Muscle of leg (tissue), 3 donors: ENCODE measurements at regions not wholly inside any gene's neighbourhood (a gene's known extent, or its start where the extent isn't known, plus 50 kb on each side); places are given as distances from the start of the nearest gene placed in this dataset.

ENCODE experiments used
- DNase-seq: peaks from one replicate; pipeline ENCODE4 v3.0.0; 2013
- H3K27ac ChIP-seq: one replicate; pipeline ENCODE4 v1.5.1; 2013; ENCODE audit warnings: mild to moderate bottlenecking, low read length, control low read depth
- H3K27me3 ChIP-seq: one replicate; pipeline ENCODE4 v1.6.1; 2013; ENCODE audit warnings: low read length; ENCODE audit not compliant: control insufficient read depth, insufficient read depth
- H3K36me3 ChIP-seq: one replicate; pipeline ENCODE4 v1.6.1; 2013; ENCODE audit warnings: low read length; ENCODE audit not compliant: control insufficient read depth, insufficient read depth
- H3K4me1 ChIP-seq: one replicate; pipeline ENCODE4 v1.6.1; 2013; ENCODE audit warnings: low read length; ENCODE audit not compliant: control insufficient read depth, insufficient read depth
- H3K4me3 ChIP-seq: one replicate; pipeline ENCODE4 v1.5.1; 2013; ENCODE audit warnings: low read length, control low read depth
- H3K9me3 ChIP-seq: replicated peaks from 2 replicates; pipeline ENCODE4 v1.6.1; 2013; ENCODE audit warnings: low read depth, low read length; ENCODE audit not compliant: control insufficient read depth
- WGBS: methylation state at CpG from one replicate; pipeline ENCODE4 v1.1.5; 2013; ENCODE audit warnings: missing lambda C conversion rate; ENCODE audit not compliant: insufficient coverage; 5-methylcytosine and 5-hydroxymethylcytosine counted together

DNA sequence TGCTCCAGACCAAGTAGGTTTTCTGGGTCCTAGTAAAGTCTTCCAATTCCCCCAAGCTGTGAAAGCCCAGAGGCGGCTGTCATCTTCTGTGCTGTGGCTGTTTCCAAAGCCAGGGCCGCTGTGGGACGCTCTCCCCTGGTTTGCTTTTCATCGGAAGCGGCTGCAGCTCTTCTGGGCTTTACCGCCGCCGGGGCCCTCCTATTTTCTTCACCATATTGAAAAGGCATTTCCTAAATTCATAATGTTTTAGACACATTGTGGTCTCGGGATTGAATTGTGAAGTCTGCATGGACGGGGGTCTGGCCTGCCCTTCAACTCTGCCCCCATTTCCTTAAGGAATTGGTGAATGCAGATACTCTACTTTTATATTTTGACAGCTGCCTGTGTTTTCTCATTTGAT lies 551.4 kb upstream of the MGMT start:
- no peaks in the 10 kb centered on the region for H3K36me3 ChIP-seq
- DNase-seq, result peak; percentile 65
- WGBS, result 55% methylated on average over 2 of the region's 10 CpGs
- H3K4me1 ChIP-seq, result peaks cover 37% of the 10 kb centered on the region
- no peak overlapping the region for H3K4me3 ChIP-seq
- no peaks in the 10 kb centered on the region for H3K9me3 ChIP-seq
- H3K27me3 ChIP-seq, result no peaks in the 10 kb centered on the region
- H3K27ac ChIP-seq, result peak overlapping the region; percentile 85

- Histone ChIP-seq H3K4me3 (no peak overlapping the region), H3K4me1 (peaks cover 41% of the 10 kb centered on the region), H3K27ac (peak overlapping the region; percentile 85), H3K9me3 (no peaks in the 10 kb centered on the region), H3K36me3 (no peaks in the 10 kb centered on the region), H3K27me3 (no peaks in the 10 kb centered on the region)
- DNase-seq, result peak; percentile 92
- WGBS, result 0% methylated on average over 1 of the region's 4 CpGs
Observed at GRCh38 chr10:128916383-128916782, 550.7 kb upstream of the MGMT start.

- Histone ChIP-seq H3K36me3 (no peaks in the 10 kb centered on the region), H3K27me3 (no peaks in the 10 kb centered on the region), H3K4me3 (no peak overlapping the region), H3K4me1 (peaks cover 32% of the 10 kb centered on the region), H3K27ac (peak overlapping the region; percentile 82), H3K9me3 (no peaks in the 10 kb centered on the region)
- 62% methylated on average over 4 of the region's 8 CpGs for WGBS
- no peak for DNase-seq
Observed at GRCh38 chr10:128921389-128922022, 545.5 kb upstream of the MGMT start.

- 63% methylated on average over 1 of the region's 2 CpGs for WGBS
Observed at GRCh38 chr10:128922172-128922571, 544.9 kb upstream of the MGMT start.

DNA sequence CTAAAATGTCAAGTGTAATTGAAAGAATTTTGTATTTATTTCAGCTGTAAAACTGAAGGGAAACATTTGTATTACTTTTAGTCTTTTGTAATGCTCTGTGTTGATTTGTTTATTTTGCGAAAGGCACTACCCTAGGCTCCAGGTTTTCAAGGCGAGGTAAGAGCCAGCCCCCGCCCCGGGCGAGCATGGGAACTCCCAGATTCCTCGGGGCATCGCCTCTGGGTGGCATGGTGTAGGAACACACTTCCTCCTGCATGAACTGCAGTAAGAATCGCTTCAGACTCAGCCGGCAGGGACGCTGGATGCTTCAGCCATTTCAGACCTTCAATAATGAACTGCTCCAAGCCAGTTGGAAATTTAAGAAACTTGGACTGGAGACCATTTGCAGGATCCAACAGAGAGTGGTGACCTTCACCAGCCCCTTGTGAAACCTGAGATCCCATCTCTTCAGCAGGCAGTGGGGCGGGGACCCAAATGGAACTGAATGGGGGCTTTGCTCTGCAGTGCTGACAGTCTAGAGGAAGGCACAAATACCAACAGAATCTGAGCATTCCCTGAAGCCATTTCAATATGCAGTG lies 544.3 kb upstream of the MGMT start:
- H3K27ac ChIP-seq, result peak overlapping the region; percentile 81
- peak; percentile 66 for DNase-seq

More at GRCh38 chr10:128922172-128922571, 544.9 kb upstream of the MGMT start:
- Histone ChIP-seq H3K27me3 (no peaks in the 10 kb centered on the region), H3K4me3 (no peak overlapping the region), H3K9me3 (no peaks in the 10 kb centered on the region), H3K4me1 (peaks cover 32% of the 10 kb centered on the region), H3K27ac (peak overlapping the region; percentile 82), H3K36me3 (no peaks in the 10 kb centered on the region)
- peak; percentile 84 for DNase-seq

DNA sequence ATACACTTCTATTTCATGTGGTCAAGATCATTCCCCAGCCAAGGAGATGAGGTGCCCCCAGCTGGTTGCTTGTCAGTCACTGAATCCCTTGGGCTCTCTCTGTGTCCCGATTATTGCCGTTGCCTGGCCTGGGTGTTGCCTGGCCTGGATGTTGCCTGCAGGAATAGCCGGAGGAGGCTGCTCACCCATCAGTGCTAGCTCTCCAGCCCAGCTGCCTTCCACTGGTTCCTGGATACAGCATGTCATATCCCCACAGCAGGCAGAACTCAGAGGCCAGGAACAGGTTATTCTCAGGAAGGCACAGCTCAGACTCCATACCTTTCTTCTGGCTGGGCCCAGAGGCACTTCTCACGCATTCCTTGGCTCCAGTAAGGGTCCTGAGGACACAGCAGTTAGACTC lies 542.1 kb upstream of the MGMT start:
- Histone ChIP-seq H3K4me1 (peaks cover 54% of the 10 kb centered on the region), H3K36me3 (no peaks in the 10 kb centered on the region), H3K27me3 (peaks cover 7% of the 10 kb centered on the region), H3K27ac (no peak overlapping the region), H3K9me3 (no peaks in the 10 kb centered on the region), H3K4me3 (no peak overlapping the region)
- 91% methylated on average over 4 of the region's 4 CpGs for WGBS
- DNase-seq, result no peak

More for the DNA sequence above, 544.3 kb upstream of the MGMT start:
- 55% methylated on average over 7 of the region's 11 CpGs for WGBS
- Histone ChIP-seq H3K4me3 (no peak overlapping the region), H3K4me1 (peaks cover 36% of the 10 kb centered on the region), H3K36me3 (no peaks in the 10 kb centered on the region), H3K27me3 (no peaks in the 10 kb centered on the region), H3K9me3 (no peaks in the 10 kb centered on the region)

GRCh38 chr10:128926711-128927110 lies 540.3 kb upstream of the MGMT start:
- H3K27ac ChIP-seq, result peak overlapping the region; percentile 97
- H3K4me1 ChIP-seq, result peaks cover 57% of the 10 kb centered on the region
- DNase-seq, result peak; percentile 93
- no peaks in the 10 kb centered on the region for H3K36me3 ChIP-seq
- peaks cover 7% of the 10 kb centered on the region for H3K27me3 ChIP-seq
- 22% methylated on average over 6 of the region's 11 CpGs for WGBS
- no peaks in the 10 kb centered on the region for H3K9me3 ChIP-seq
- H3K4me3 ChIP-seq, result no peak overlapping the region

GRCh38 chr10:128927497-128928161 lies 539.4 kb upstream of the MGMT start:
- peak overlapping the region; percentile 97 for H3K27ac ChIP-seq
- H3K4me1 ChIP-seq, result peaks cover 54% of the 10 kb centered on the region
- peaks cover 7% of the 10 kb centered on the region for H3K27me3 ChIP-seq
- DNase-seq, result peak; percentile 98
- WGBS, result 5% methylated on average over 13 of the region's 20 CpGs
- H3K4me3 ChIP-seq, result peak overlapping the region; percentile 9
- H3K36me3 ChIP-seq, result no peaks in the 10 kb centered on the region
- H3K9me3 ChIP-seq, result no peaks in the 10 kb centered on the region

DNA sequence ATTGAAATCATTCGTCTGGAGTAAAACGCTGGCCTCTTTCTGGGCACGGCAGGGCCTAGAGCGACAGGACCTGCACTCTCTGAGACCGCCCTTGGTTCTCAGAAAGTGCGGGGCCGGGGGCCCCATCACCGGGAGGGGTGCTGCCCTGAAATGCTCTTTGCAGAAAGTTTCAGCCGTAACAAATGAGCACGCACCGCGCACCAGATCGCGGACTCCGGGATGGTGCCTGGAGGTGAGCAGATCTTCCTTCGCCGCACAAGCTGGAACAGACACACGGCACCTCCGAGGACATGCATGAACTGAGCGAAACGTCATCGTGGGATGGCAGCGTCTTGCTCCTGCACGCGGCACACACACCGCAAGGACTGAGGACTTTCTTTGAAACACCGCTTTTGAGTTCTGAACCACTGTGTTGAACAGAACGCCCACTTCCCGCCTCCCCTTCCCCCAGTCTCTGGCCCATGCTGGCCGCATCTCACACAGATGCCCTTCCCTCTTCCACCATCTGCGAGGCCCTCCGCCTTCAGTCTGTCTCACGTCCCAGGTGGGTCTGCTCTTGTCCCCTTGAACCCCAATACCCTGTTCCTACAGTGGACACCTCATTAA lies 538.7 kb upstream of the MGMT start:
- peaks cover 48% of the 10 kb centered on the region for H3K4me1 ChIP-seq
- WGBS, result 65% methylated on average over 33 of the region's 33 CpGs
- no peaks in the 10 kb centered on the region for H3K9me3 ChIP-seq
- H3K36me3 ChIP-seq, result no peaks in the 10 kb centered on the region
- peaks cover 7% of the 10 kb centered on the region for H3K27me3 ChIP-seq
- peak; percentile 52 for DNase-seq
- H3K27ac ChIP-seq, result peak overlapping the region; percentile 97
- H3K4me3 ChIP-seq, result peak overlapping the region; percentile 9

DNA sequence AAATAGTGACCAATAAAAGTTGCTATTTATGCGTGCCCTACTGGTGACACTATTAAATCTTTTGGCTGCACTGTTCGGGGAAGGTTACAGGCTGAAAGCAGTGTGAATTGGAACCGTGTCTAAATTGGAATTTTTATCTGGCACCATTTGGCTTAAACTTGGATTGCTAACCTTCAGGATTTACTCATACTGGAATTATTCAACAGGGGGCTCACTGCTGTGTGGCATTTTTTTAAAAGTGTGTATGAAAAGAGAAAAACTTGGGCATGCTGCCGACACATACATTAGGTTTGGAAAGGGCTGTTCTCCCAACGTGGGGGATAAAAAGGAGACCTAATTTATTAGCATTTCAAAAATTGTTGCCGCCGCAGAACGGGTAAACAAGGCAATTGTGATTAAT lies 537.9 kb upstream of the MGMT start:
- Histone ChIP-seq H3K4me1 (peaks cover 48% of the 10 kb centered on the region), H3K9me3 (no peaks in the 10 kb centered on the region), H3K27ac (peak overlapping the region; percentile 97), H3K36me3 (no peaks in the 10 kb centered on the region), H3K4me3 (no peak overlapping the region), H3K27me3 (peaks cover 7% of the 10 kb centered on the region)
- 12% methylated on average over 4 of the region's 8 CpGs for WGBS
- DNase-seq, result peak; percentile 88
